ENCODE measurements at regions not wholly inside any gene's neighbourhood (a gene's known extent, or its start where the extent isn't known, plus 50 kb on each side); places are given as distances from the start of the nearest gene placed in this dataset.

- Histone ChIP-seq H3K4me3 (ENCODE audit: low read depth, low read length, poor library complexity, severe bottlenecking) (no peak overlapping the region), H3K27ac (ENCODE audit: low read depth, low read length, poor library complexity, severe bottlenecking) (no peak overlapping the region), H3K79me2 (ENCODE audit: insufficient read depth, low read depth, low read length) (no peaks in the 10 kb centered on the region), H3K36me3 (ENCODE audit: insufficient read depth, low read length) (no peaks in the 10 kb centered on the region), H3K4me2 (ENCODE audit: low read length) (no peak overlapping the region), H4K20me1 (ENCODE audit: insufficient read depth, low read length) (no peaks in the 10 kb centered on the region), H3K9me2 (ENCODE audit: insufficient read depth, low read length) (no peaks in the 10 kb centered on the region), H3K4me1 (ENCODE audit: insufficient read depth, low read length, poor library complexity, severe bottlenecking) (no peaks in the 10 kb centered on the region), H2AFZ (ENCODE audit: low read length) (no peak overlapping the region), H3K9me3 (ENCODE audit: low read length) (no peaks in the 10 kb centered on the region)
- DNase-seq (ENCODE audit: low spot score), result no peak
- intact Hi-C loops (cut with micrococcal nuclease; ENCODE audit: unreplicated experiment), result no loop called here
- no peak for TF ChIP-seq EZH2phosphoT487 (IDR thresholded peaks at IDR 0.05; ENCODE audit: borderline replicate concordance, low read depth, low read length)
- TF ChIP-seq, protein P1, sequence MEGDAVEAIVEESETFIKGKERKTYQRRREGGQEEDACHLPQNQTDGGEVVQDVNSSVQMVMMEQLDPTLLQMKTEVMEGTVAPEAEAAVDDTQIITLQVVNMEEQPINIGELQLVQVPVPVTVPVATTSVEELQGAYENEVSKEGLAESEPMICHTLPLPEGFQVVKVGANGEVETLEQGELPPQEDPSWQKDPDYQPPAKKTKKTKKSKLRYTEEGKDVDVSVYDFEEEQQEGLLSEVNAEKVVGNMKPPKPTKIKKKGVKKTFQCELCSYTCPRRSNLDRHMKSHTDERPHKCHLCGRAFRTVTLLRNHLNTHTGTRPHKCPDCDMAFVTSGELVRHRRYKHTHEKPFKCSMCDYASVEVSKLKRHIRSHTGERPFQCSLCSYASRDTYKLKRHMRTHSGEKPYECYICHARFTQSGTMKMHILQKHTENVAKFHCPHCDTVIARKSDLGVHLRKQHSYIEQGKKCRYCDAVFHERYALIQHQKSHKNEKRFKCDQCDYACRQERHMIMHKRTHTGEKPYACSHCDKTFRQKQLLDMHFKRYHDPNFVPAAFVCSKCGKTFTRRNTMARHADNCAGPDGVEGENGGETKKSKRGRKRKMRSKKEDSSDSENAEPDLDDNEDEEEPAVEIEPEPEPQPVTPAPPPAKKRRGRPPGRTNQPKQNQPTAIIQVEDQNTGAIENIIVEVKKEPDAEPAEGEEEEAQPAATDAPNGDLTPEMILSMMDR (conservative IDR thresholded peaks at IDR 0.05; ENCODE audit: low read length), result no peak
- no TSS peak for BruUV-seq (replicated peaks)
- ChIA-PET POLR2A (no interaction called here), CTCF (ENCODE audit: unreplicated experiment) (no interaction called here)
Measured at GRCh38 chr1:98824736-98825135, 163.2 kb downstream of the SNX7 start.

DNA sequence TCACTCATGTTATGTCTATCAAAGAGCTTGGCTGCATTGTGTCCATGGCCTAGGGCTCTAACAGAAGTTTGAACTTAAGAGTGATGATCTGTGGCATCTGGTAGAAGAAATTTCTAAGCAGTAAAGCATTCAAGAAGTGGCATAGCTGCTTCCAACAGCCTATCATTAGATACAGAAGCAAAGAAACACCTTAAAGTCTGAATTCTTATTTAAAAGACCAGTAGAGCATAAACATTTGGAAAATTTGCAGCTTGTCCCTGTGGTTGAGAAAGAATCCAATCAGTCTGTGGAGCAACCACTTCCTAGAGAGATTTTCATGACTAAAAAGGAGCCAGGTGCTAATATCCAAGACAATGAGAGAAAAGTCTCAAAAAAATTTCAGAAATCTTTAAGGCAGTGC, 165.5 kb downstream of the SNX7 start:
- Histone ChIP-seq H4K20me1 (ENCODE audit: insufficient read depth, low read length) (no peaks in the 10 kb centered on the region), H3K9me2 (ENCODE audit: insufficient read depth, low read length) (no peaks in the 10 kb centered on the region), H3K4me3 (ENCODE audit: low read depth, low read length, poor library complexity, severe bottlenecking) (no peak overlapping the region), H3K4me2 (ENCODE audit: low read length) (no peak overlapping the region), H3K79me2 (ENCODE audit: insufficient read depth, low read depth, low read length) (no peaks in the 10 kb centered on the region), H2AFZ (ENCODE audit: low read length) (no peak overlapping the region), H3K4me1 (ENCODE audit: insufficient read depth, low read length, poor library complexity, severe bottlenecking) (no peaks in the 10 kb centered on the region), H3K36me3 (ENCODE audit: insufficient read depth, low read length) (no peaks in the 10 kb centered on the region), H3K9me3 (ENCODE audit: low read length) (no peaks in the 10 kb centered on the region), H3K27ac (ENCODE audit: low read depth, low read length, poor library complexity, severe bottlenecking) (no peak overlapping the region)
- no peak for DNase-seq (ENCODE audit: low spot score)
- TF ChIP-seq, protein P1 (conservative IDR thresholded peaks at IDR 0.05; ENCODE audit: low read length), result no peak
- TF ChIP-seq EZH2phosphoT487 (IDR thresholded peaks at IDR 0.05; ENCODE audit: borderline replicate concordance, low read depth, low read length), result no peak
- ChIA-PET POLR2A (no interaction called here), CTCF (ENCODE audit: unreplicated experiment) (no interaction called here)
- BruUV-seq (replicated peaks), result no TSS peak
- intact Hi-C loops (cut with micrococcal nuclease; ENCODE audit: unreplicated experiment), result no loop called here

DNA sequence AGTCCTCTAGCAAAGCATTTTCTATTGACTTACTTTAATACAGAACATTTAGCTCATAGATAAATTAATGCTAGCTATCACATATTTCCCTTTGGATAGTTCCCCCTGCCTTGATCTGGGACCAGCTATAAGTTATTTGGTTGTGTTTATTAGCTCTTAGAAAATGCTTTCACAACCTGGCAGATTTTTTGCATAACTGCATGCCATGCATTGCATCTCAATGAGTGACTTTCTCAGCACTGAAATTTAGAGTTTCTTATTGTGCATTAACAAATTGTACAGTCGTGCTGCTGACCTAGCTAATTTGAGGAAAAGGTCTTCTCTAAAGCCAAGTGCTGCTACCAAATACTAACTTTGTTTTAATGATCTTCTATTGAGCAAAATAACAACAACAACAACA, 164.8 kb downstream of the PLPPR5 start:
- H3K9me2 ChIP-seq (ENCODE audit: insufficient read depth, low read length), result peaks cover 5% of the 10 kb centered on the region
- no peaks in the 10 kb centered on the region for H3K36me3 ChIP-seq (ENCODE audit: insufficient read depth, low read length)
- no peaks in the 10 kb centered on the region for H3K4me1 ChIP-seq (ENCODE audit: insufficient read depth, low read length, poor library complexity, severe bottlenecking)
- no peak for DNase-seq (ENCODE audit: low spot score)
- no peaks in the 10 kb centered on the region for H4K20me1 ChIP-seq (ENCODE audit: insufficient read depth, low read length)
- no peaks in the 10 kb centered on the region for H3K9me3 ChIP-seq (ENCODE audit: low read length)
- TF ChIP-seq EZH2phosphoT487 (IDR thresholded peaks at IDR 0.05; ENCODE audit: borderline replicate concordance, low read depth, low read length), result no peak
- TF ChIP-seq, protein P1 (conservative IDR thresholded peaks at IDR 0.05; ENCODE audit: low read length), result no peak
- no peak overlapping the region for H3K27ac ChIP-seq (ENCODE audit: low read depth, low read length, poor library complexity, severe bottlenecking)
- no peak overlapping the region for H3K4me2 ChIP-seq (ENCODE audit: low read length)
- no TSS peak for BruUV-seq (replicated peaks)
- intact Hi-C loops (cut with micrococcal nuclease; ENCODE audit: unreplicated experiment), result no loop called here
- no peak overlapping the region for H3K4me3 ChIP-seq (ENCODE audit: low read depth, low read length, poor library complexity, severe bottlenecking)
- ChIA-PET POLR2A (no interaction called here), CTCF (ENCODE audit: unreplicated experiment) (no interaction called here)
- H3K79me2 ChIP-seq (ENCODE audit: insufficient read depth, low read depth, low read length), result no peaks in the 10 kb centered on the region
- H2AFZ ChIP-seq (ENCODE audit: low read length), result no peak overlapping the region

Data from OCI-LY7 (cell line).